OCI-LY1 (cell line): ENCODE measurements at regions not wholly inside any gene's neighbourhood (a gene's known extent, or its start where the extent isn't known, plus 50 kb on each side); places are given as distances from the start of the nearest gene placed in this dataset.

Experiments
- EZH2 ChIP-seq: fragments of 200-600 bp; sonication (generic), shearing (Covaris generic); IDR thresholded peaks from 2 replicates; pipeline ENCODE4 v1.8.0; 2017; ENCODE audit warnings: borderline replicate concordance, mixed run types, mild to moderate bottlenecking, antibody characterized with exemption, low read length, moderate library complexity, mixed read lengths
- TF ChIP-seq, protein P1 (sequence below): fragments of 200-600 bp; sonication (generic), shearing (Covaris generic); IDR thresholded peaks from 2 replicates; pipeline ENCODE4 v1.5.1; 2017; ENCODE audit warnings: mild to moderate bottlenecking, antibody characterized with exemption, low read length, moderate library complexity, mixed read lengths

DNA sequence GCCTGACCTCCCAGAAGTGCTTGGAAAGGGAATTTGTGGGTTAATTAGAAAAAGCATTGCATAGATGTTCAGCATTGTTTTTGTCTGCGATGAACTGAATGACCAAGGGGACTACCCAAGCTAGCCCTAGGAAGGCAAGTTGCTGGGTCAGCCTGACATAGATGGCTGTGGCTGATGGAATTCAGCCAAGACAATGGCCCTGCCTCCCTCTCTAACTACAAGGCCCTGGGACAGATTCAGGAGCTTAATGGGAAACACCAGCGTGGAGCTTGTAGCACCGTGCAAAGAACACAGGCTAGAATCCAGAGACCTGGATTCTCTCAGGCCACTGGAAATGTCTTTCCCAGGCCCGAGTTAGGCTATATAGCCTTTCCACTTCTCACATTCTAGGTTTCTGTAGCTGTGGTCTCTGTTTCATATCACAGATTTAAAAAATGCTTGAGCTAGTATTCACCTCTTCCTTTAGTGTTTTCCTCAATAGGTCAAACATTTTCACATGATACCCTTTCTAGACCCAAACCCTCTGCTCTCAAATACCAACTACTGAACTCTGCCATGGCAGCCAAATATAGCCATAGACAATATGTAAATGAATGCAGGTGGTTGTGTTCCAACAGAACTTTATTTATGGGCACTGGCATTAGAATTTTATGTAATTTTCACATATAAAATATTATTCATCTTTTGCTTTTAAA lies 294.3 kb upstream of the MEX3C start:
- TF ChIP-seq, protein P1, sequence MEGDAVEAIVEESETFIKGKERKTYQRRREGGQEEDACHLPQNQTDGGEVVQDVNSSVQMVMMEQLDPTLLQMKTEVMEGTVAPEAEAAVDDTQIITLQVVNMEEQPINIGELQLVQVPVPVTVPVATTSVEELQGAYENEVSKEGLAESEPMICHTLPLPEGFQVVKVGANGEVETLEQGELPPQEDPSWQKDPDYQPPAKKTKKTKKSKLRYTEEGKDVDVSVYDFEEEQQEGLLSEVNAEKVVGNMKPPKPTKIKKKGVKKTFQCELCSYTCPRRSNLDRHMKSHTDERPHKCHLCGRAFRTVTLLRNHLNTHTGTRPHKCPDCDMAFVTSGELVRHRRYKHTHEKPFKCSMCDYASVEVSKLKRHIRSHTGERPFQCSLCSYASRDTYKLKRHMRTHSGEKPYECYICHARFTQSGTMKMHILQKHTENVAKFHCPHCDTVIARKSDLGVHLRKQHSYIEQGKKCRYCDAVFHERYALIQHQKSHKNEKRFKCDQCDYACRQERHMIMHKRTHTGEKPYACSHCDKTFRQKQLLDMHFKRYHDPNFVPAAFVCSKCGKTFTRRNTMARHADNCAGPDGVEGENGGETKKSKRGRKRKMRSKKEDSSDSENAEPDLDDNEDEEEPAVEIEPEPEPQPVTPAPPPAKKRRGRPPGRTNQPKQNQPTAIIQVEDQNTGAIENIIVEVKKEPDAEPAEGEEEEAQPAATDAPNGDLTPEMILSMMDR: no peak
- no peak for TF ChIP-seq EZH2
